ENCODE measurements at regions not wholly inside any gene's neighbourhood (a gene's known extent, or its start where the extent isn't known, plus 50 kb on each side); places are given as distances from the start of the nearest gene placed in this dataset.

- TF ChIP-seq CTCF (IDR thresholded peaks at IDR 0.05) (peak in 7 of 12 donors; percentile 11 to 47 (median 25)), POLR2A (IDR thresholded peaks at IDR 0.05) (no peak)
These were observed 353.2 kb downstream of the PRR16 start for GRCh38 chr5:120817044-120817985.

All from heart left ventricle (tissue), 13 donors.